Loucy (cell line): ENCODE measurements at regions not wholly inside any gene's neighbourhood (a gene's known extent, or its start where the extent isn't known, plus 50 kb on each side); places are given as distances from the start of the nearest gene placed in this dataset.

ENCODE experiments used
- CTCF ChIP-seq: fragments of 200-600 bp; sonication (generic); conservative IDR thresholded peaks from 2 replicates; pipeline ENCODE4 v1.5.1; 2014; ENCODE audit warnings: mild to moderate bottlenecking, antibody characterized with exemption, low read length
- EZH2phosphoT487 ChIP-seq: fragments of 200-600 bp; IDR thresholded peaks from 2 replicates; pipeline ENCODE4 v1.6.1; 2018; ENCODE audit warnings: antibody characterized with exemption, mild to moderate bottlenecking, moderate library complexity, borderline replicate concordance

- TF ChIP-seq CTCF = no peak
- TF ChIP-seq EZH2phosphoT487 = no peak
Observed at GRCh38 chr18:57957210-57957609, 86.8 kb upstream of the NEDD4L start.
